GM06990 (cell line): ENCODE measurements at regions not wholly inside any gene's neighbourhood (a gene's known extent, or its start where the extent isn't known, plus 50 kb on each side); places are given as distances from the start of the nearest gene placed in this dataset.

Experiments
- DNase-seq: peaks from one replicate; pipeline ENCODE4 v3.0.0-alpha.2; 2011; ENCODE audit not compliant: insufficient read length; ENCODE audit errors: extremely low read depth
- H3K27me3 ChIP-seq: replicated peaks from 2 replicates; pipeline ENCODE4 v1.6.0; 2011; ENCODE audit warnings: low read length; ENCODE audit not compliant: control insufficient read depth, insufficient read depth
- H3K36me3 ChIP-seq: 2 replicates; pipeline ENCODE4 v1.5.1; 2011; ENCODE audit warnings: low read length; ENCODE audit not compliant: control insufficient read depth, insufficient read depth
- H3K4me3 ChIP-seq: replicated peaks from 2 replicates; pipeline ENCODE4 v1.5.1; 2011; ENCODE audit warnings: low read depth, mild to moderate bottlenecking, control low read depth, low read length
- CTCF ChIP-seq: IDR thresholded peaks from 2 replicates; pipeline ENCODE4 v1.5.1; 2011; ENCODE audit warnings: low read length, control low read depth, mild to moderate bottlenecking, inconsistent platforms; ENCODE audit not compliant: insufficient read depth, poor library complexity, severe bottlenecking

GRCh38 chr1:30273456-30273855 is 449.9 kb downstream of the MATN1 start:
- Histone ChIP-seq H3K4me3 (no peak overlapping the region), H3K27me3 (0 out of 2 replicates have a peak, but pooled peaks cover 1% of the 10 kb centered on the region), H3K36me3 (no peaks in the 10 kb centered on the region)
- no peak for DNase-seq
- no peak for TF ChIP-seq CTCF

- TF ChIP-seq CTCF, result no peak
- H3K4me3 ChIP-seq, result no peak overlapping the region
- 0 out of 2 replicates have a peak, but pooled peaks cover 1% of the 10 kb centered on the region for H3K27me3 ChIP-seq
- no peak for DNase-seq
- H3K36me3 ChIP-seq, result no peaks in the 10 kb centered on the region
Observed at GRCh38 chr1:30273021-30273325, 450.4 kb downstream of the MATN1 start.

GRCh38 chr1:30272277-30273020 is 450.9 kb downstream of the MATN1 start:
- TF ChIP-seq CTCF, result no peak
- no peak for DNase-seq
- no peak overlapping the region for H3K4me3 ChIP-seq
- H3K27me3 ChIP-seq, result 0 out of 2 replicates have a peak, but pooled peaks cover 1% of the 10 kb centered on the region
- H3K36me3 ChIP-seq, result no peaks in the 10 kb centered on the region

- H3K4me3 ChIP-seq, result no peak overlapping the region
- TF ChIP-seq CTCF, result no peak
- no peaks in the 10 kb centered on the region for H3K36me3 ChIP-seq
- H3K27me3 ChIP-seq, result 0 out of 2 replicates have a peak, but pooled peaks cover 1% of the 10 kb centered on the region
- DNase-seq, result no peak
Observed at GRCh38 chr1:30271401-30272276, 451.7 kb downstream of the MATN1 start.

- no peaks in the 10 kb centered on the region for H3K36me3 ChIP-seq
- no peak for TF ChIP-seq CTCF
- 0 out of 2 replicates have a peak, but pooled peaks cover 1% of the 10 kb centered on the region for H3K27me3 ChIP-seq
Observed at GRCh38 chr1:30270461-30270860, 452.9 kb downstream of the MATN1 start.

More at GRCh38 chr1:30270461-30270860, 452.9 kb downstream of the MATN1 start:
- H3K4me3 ChIP-seq, result no peak overlapping the region
- DNase-seq, result no peak
